IPS-15b (cell line): ENCODE measurements at regions not wholly inside any gene's neighbourhood (a gene's known extent, or its start where the extent isn't known, plus 50 kb on each side); places are given as distances from the start of the nearest gene placed in this dataset.

Experiments used
- H3K27me3 ChIP-seq: one replicate; pipeline ENCODE4 v1.6.1; 2013; ENCODE audit warnings: low read length; ENCODE audit not compliant: control insufficient read depth, insufficient read depth
- H3K36me3 ChIP-seq: one replicate; pipeline ENCODE4 v1.6.1; 2013; ENCODE audit warnings: low read length; ENCODE audit not compliant: control insufficient read depth, insufficient read depth
- H3K4me1 ChIP-seq: one replicate; pipeline ENCODE4 v1.6.1; 2013; ENCODE audit warnings: mild to moderate bottlenecking, low read length; ENCODE audit not compliant: control insufficient read depth, insufficient read depth
- H3K4me3 ChIP-seq: one replicate; pipeline ENCODE4 v1.5.1; 2013; ENCODE audit warnings: low read depth, low read length
- H3K9ac ChIP-seq: one replicate; pipeline ENCODE4 v1.6.1; 2013; ENCODE audit warnings: low read depth, mild to moderate bottlenecking, low read length
- H3K9me3 ChIP-seq: one replicate; pipeline ENCODE4 v1.6.1; 2013; ENCODE audit warnings: mild to moderate bottlenecking, low read length; ENCODE audit not compliant: control insufficient read depth, insufficient read depth

- no peak overlapping the region for H3K9ac ChIP-seq
- no peaks in the 10 kb centered on the region for H3K27me3 ChIP-seq
- H3K9me3 ChIP-seq, result no peaks in the 10 kb centered on the region
- no peak overlapping the region for H3K4me3 ChIP-seq
- no peaks in the 10 kb centered on the region for H3K4me1 ChIP-seq
- no peaks in the 10 kb centered on the region for H3K36me3 ChIP-seq
These were observed 55.2 kb upstream of the CXCR4 start for GRCh38 chr2:136173126-136173525.

GRCh38 chr2:136171223-136171622 lies 53.3 kb upstream of the CXCR4 start:
- Histone ChIP-seq H3K9me3 (no peaks in the 10 kb centered on the region), H3K27me3 (no peaks in the 10 kb centered on the region), H3K36me3 (no peaks in the 10 kb centered on the region), H3K4me1 (no peaks in the 10 kb centered on the region), H3K4me3 (no peak overlapping the region), H3K9ac (no peak overlapping the region)

- H3K36me3 ChIP-seq, result no peaks in the 10 kb centered on the region
- H3K9ac ChIP-seq, result no peak overlapping the region
- H3K4me3 ChIP-seq, result no peak overlapping the region
- no peaks in the 10 kb centered on the region for H3K9me3 ChIP-seq
- no peaks in the 10 kb centered on the region for H3K27me3 ChIP-seq
- no peaks in the 10 kb centered on the region for H3K4me1 ChIP-seq
These were observed 50.8 kb upstream of the CXCR4 start for GRCh38 chr2:136168720-136169119.

GRCh38 chr2:136167721-136168475 lies 49.9 kb upstream of the CXCR4 start:
- Histone ChIP-seq H3K9me3 (no peaks in the 10 kb centered on the region), H3K4me3 (no peak overlapping the region), H3K36me3 (no peaks in the 10 kb centered on the region), H3K4me1 (no peaks in the 10 kb centered on the region), H3K9ac (no peak overlapping the region), H3K27me3 (no peaks in the 10 kb centered on the region)
